KMS-11 (cell line): ENCODE measurements at regions not wholly inside any gene's neighbourhood (a gene's known extent, or its start where the extent isn't known, plus 50 kb on each side); places are given as distances from the start of the nearest gene placed in this dataset.

Experiments used
- H2AFZ ChIP-seq: fragments of 200-600 bp; sonication (generic); 2 replicates; pipeline ENCODE4 v1.6.1; 2016; ENCODE audit warnings: antibody characterized with exemption, mixed run types, low read depth
- H3K27ac ChIP-seq: fragments of 200-600 bp; sonication (generic); 2 replicates; pipeline ENCODE4 v1.6.1; 2016; ENCODE audit warnings: mild to moderate bottlenecking, mixed run types
- H3K27me3 ChIP-seq: fragments of 200-600 bp; sonication (generic); 2 replicates; pipeline ENCODE4 v1.6.1; 2017; ENCODE audit warnings: mild to moderate bottlenecking, low read depth, mixed run types, moderate library complexity; ENCODE audit not compliant: insufficient read depth
- H3K36me3 ChIP-seq: fragments of 200-600 bp; sonication (generic); 2 replicates; pipeline ENCODE4 v1.6.1; 2017; ENCODE audit warnings: mild to moderate bottlenecking, mixed run types; ENCODE audit not compliant: insufficient read depth
- H3K4me1 ChIP-seq: fragments of 200-600 bp; sonication (generic); 2 replicates; pipeline ENCODE4 v1.6.1; 2016; ENCODE audit warnings: mild to moderate bottlenecking, low read depth, mixed run types; ENCODE audit not compliant: poor library complexity, severe bottlenecking
- H3K4me2 ChIP-seq: fragments of 200-600 bp; sonication (generic); 2 replicates; pipeline ENCODE4 v1.7.0; 2016; ENCODE audit warnings: mild to moderate bottlenecking, mixed run types
- H3K4me3 ChIP-seq: fragments of 200-600 bp; sonication (generic); IDR thresholded peaks from 2 replicates; pipeline ENCODE4 v1.6.1; 2017; ENCODE audit warnings: low read depth, low read length, mixed read lengths; ENCODE audit not compliant: insufficient read depth
- H3K79me2 ChIP-seq: fragments of 200-600 bp; sonication (generic); 2 replicates; pipeline ENCODE4 v1.6.1; 2016; ENCODE audit warnings: low read depth, mixed run types; ENCODE audit not compliant: insufficient read depth
- H3K9ac ChIP-seq: fragments of 200-600 bp; sonication (generic); 2 replicates; pipeline ENCODE4 v1.6.1; 2016; ENCODE audit warnings: mild to moderate bottlenecking, mixed run types
- H4K20me1 ChIP-seq: fragments of 200-600 bp; sonication (generic); 2 replicates; pipeline ENCODE4 v1.6.1; 2016; ENCODE audit warnings: mild to moderate bottlenecking, mixed run types; ENCODE audit not compliant: insufficient read depth
- TF ChIP-seq, protein P1 (sequence below): fragments of 200-600 bp; sonication (generic); conservative IDR thresholded peaks from 2 replicates; pipeline ENCODE4 v1.6.1; 2017; ENCODE audit warnings: low read depth, mild to moderate bottlenecking, antibody characterized with exemption, low read length, moderate library complexity, mixed read lengths

DNA sequence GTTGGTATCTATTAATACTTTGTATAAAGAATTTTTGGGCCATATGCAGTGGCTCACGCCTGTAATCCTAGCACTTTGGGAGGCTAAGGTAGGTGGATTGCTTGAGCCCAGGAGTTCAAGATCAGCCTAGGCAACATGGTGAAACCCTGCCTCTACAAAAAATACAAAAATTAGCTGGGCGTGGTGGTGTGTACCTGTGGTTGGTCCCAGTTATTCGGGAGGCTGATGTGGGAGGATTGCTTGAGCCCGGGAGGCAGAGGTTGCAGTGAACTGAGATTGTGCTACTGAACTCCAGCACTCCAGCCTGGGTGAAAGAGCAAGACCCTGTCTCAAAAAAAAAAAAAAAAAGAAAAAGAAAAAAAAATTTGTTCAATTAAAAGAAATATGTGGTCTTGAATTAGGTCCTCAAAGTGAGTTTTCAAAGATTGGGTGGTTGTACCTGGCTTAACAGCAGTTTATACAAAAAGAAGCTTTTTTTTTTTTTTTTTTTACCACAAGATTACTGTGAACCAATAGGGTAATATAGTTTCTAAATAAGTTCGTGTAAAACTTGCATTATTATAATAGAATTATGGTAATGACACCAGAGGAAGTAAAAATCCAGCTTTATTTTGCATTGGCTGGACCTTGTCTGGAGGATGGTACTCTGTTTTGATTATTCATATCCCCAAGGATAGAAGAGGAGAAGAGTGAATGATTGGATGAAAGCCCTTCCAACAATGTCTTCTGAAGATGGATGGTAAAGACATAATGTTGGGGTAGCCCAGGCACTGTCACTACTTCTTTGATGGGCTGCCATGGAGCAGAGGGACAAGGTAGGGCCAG, 210.3 kb downstream of the MYCN start:
- no peak overlapping the region for H3K4me2 ChIP-seq
- H3K4me3 ChIP-seq, result no peak overlapping the region
- no peaks in the 10 kb centered on the region for H3K36me3 ChIP-seq
- H2AFZ ChIP-seq, result no peak overlapping the region
- no peaks in the 10 kb centered on the region for H3K27me3 ChIP-seq
- H3K4me1 ChIP-seq, result no peaks in the 10 kb centered on the region
- TF ChIP-seq, protein P1, sequence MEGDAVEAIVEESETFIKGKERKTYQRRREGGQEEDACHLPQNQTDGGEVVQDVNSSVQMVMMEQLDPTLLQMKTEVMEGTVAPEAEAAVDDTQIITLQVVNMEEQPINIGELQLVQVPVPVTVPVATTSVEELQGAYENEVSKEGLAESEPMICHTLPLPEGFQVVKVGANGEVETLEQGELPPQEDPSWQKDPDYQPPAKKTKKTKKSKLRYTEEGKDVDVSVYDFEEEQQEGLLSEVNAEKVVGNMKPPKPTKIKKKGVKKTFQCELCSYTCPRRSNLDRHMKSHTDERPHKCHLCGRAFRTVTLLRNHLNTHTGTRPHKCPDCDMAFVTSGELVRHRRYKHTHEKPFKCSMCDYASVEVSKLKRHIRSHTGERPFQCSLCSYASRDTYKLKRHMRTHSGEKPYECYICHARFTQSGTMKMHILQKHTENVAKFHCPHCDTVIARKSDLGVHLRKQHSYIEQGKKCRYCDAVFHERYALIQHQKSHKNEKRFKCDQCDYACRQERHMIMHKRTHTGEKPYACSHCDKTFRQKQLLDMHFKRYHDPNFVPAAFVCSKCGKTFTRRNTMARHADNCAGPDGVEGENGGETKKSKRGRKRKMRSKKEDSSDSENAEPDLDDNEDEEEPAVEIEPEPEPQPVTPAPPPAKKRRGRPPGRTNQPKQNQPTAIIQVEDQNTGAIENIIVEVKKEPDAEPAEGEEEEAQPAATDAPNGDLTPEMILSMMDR, result no peak
- H4K20me1 ChIP-seq, result no peaks in the 10 kb centered on the region
- H3K27ac ChIP-seq, result no peak overlapping the region
- H3K79me2 ChIP-seq, result no peaks in the 10 kb centered on the region
- no peak overlapping the region for H3K9ac ChIP-seq

DNA sequence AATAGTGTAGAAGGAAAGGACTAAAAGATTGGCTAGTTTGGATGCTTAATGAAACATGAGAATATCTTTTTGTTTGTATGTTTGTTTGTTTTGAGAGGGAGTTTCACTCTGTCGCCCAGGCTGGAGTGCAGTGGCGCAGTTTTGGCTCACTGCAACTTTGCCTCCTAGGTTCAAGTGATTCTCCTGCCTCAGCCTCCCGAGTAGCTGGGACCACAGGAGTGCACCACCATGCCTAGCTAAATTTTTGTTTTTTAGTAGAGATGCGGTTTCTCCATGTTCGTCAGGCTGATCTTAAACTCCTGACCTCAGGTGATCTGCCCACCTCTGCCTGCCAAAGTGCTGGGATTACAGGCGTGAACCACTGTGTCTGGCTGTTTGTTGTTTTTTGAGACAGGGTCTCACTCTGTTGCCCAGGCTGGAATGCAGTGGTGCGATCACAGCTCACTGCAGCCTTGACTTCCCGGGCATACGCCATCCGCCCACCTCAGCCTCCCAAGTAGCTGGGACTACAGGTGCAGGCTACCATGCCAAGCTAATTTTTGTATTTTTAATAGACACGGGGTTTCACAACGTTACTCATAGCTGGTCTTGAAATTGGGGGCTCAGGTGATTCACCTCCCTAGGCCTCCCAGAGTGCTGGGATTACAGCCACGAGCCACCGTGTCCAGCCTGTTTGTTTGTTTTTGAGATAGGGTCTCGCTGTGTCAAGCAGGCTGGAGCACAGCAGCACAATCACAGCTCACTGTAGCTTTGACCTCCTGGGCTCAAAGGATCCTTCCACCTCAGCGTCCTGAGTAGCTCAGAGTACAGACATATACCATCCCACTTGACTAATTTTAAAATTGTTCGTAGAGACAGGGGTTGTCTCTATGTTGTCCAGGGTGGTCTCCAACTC, 209.2 kb downstream of the MYCN start:
- Histone ChIP-seq H3K9ac (no peak overlapping the region), H3K79me2 (no peaks in the 10 kb centered on the region), H3K4me3 (no peak overlapping the region), H3K4me2 (no peak overlapping the region), H3K27me3 (no peaks in the 10 kb centered on the region), H4K20me1 (no peaks in the 10 kb centered on the region), H2AFZ (no peak overlapping the region), H3K27ac (no peak overlapping the region), H3K36me3 (no peaks in the 10 kb centered on the region), H3K4me1 (no peaks in the 10 kb centered on the region)
- TF ChIP-seq, protein P1, result no peak

DNA sequence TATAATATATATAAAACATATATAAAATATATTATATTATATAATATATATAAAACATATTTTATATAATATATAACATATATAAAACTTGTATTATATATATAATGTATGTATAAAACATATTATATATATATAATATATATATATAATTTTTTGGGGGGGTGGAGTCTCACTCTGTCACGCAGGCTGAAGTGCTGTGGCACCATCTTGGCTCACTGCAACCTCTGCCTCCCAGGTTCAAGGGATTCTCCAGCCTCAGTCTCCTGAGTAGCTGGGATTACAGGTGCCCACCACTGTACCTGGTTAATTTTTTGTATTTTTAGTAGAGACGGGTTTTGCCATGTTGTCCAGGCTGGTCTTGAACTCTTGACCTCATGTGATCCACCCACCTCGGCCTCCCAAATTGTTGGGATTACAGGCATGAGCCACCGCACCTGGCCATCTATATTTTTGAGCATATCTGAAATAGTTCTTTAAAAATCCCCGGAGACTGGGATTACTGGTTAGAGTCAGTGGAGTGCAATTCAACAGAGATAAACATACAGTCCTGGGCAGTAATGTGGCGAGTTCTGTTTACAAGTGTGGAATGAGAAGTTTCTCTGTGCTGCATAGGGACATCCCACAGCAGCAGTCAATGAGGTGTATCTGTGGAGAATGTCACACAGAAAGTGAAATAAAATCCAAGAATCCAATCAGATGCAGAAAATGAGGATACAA, 208.4 kb downstream of the MYCN start:
- Histone ChIP-seq H3K27ac (no peak overlapping the region), H3K4me3 (no peak overlapping the region), H3K4me2 (no peak overlapping the region), H4K20me1 (no peaks in the 10 kb centered on the region), H3K36me3 (no peaks in the 10 kb centered on the region), H3K79me2 (no peaks in the 10 kb centered on the region), H3K4me1 (no peaks in the 10 kb centered on the region), H3K27me3 (no peaks in the 10 kb centered on the region), H2AFZ (no peak overlapping the region), H3K9ac (no peak overlapping the region)
- TF ChIP-seq, protein P1, result no peak
